ENCODE measurements at regions not wholly inside any gene's neighbourhood (a gene's known extent, or its start where the extent isn't known, plus 50 kb on each side); places are given as distances from the start of the nearest gene placed in this dataset.

GRCh38 chr2:206383669-206384068 is 59.7 kb upstream of the ADAM23 start:
- no peak for TF ChIP-seq EZH2 (IDR thresholded peaks at IDR 0.05; ENCODE audit: borderline replicate concordance, low read depth, low read length, severe bottlenecking)
- no peak for TF ChIP-seq CTCF (IDR thresholded peaks at IDR 0.05; ENCODE audit: borderline replicate concordance, extremely low read depth, low read length, poor library complexity, severe bottlenecking)
- no peak overlapping the region for H2AFZ ChIP-seq (ENCODE audit: low read depth, low read length)
- H3K27me3 ChIP-seq (ENCODE audit: insufficient read depth, low read length, poor library complexity), result no peaks in the 10 kb centered on the region
- H4K20me1 ChIP-seq (ENCODE audit: insufficient read depth, low read length), result no peaks in the 10 kb centered on the region
- H3K4me1 ChIP-seq (ENCODE audit: insufficient read depth, low read length), result no peaks in the 10 kb centered on the region
- no peaks in the 10 kb centered on the region for H3K36me3 ChIP-seq (ENCODE audit: insufficient read depth, low read length)
- no peaks in the 10 kb centered on the region for H3K79me2 ChIP-seq (ENCODE audit: insufficient read depth, low read length)
- H3K27ac ChIP-seq (ENCODE audit: low read length), result no peak overlapping the region
- ATAC-seq (ENCODE audit: insufficient read depth, low read depth), result no peak
- no peak overlapping the region for H3K4me2 ChIP-seq (ENCODE audit: insufficient read depth, low read length)
- H3K4me3 ChIP-seq (ENCODE audit: low read depth in 1 of 2, low read length in 2 of 2), result no peak overlapping the region
- H3K9ac ChIP-seq (ENCODE audit: low read depth, low read length), result no peak overlapping the region
- peaks cover 6% of the 10 kb centered on the region for H3K9me3 ChIP-seq (ENCODE audit: insufficient read depth, low read length, severe bottlenecking)
- DNase-seq, result no peak

GRCh38 chr2:206387808-206388207 is 55.5 kb upstream of the ADAM23 start:
- Histone ChIP-seq H4K20me1 (ENCODE audit: insufficient read depth, low read length) (no peaks in the 10 kb centered on the region), H2AFZ (ENCODE audit: low read depth, low read length) (no peak overlapping the region)
- no peak for ATAC-seq (ENCODE audit: insufficient read depth, low read depth)

GRCh38 chr2:206388698-206389097 is 54.6 kb upstream of the ADAM23 start:
- no peak for ATAC-seq (ENCODE audit: insufficient read depth, low read depth)
- Histone ChIP-seq H3K4me2 (ENCODE audit: insufficient read depth, low read length) (no peak overlapping the region), H3K79me2 (ENCODE audit: insufficient read depth, low read length) (no peaks in the 10 kb centered on the region), H3K9ac (ENCODE audit: low read depth, low read length) (no peak overlapping the region), H2AFZ (ENCODE audit: low read depth, low read length) (no peak overlapping the region), H3K4me3 (ENCODE audit: low read depth in 1 of 2, low read length in 2 of 2) (no peak overlapping the region), H4K20me1 (ENCODE audit: insufficient read depth, low read length) (no peaks in the 10 kb centered on the region), H3K27me3 (ENCODE audit: insufficient read depth, low read length, poor library complexity) (no peaks in the 10 kb centered on the region), H3K9me3 (ENCODE audit: insufficient read depth, low read length, severe bottlenecking) (peaks cover 6% of the 10 kb centered on the region), H3K27ac (ENCODE audit: low read length) (no peak overlapping the region), H3K4me1 (ENCODE audit: insufficient read depth, low read length) (no peaks in the 10 kb centered on the region), H3K36me3 (ENCODE audit: insufficient read depth, low read length) (no peaks in the 10 kb centered on the region)
- TF ChIP-seq CTCF (IDR thresholded peaks at IDR 0.05; ENCODE audit: borderline replicate concordance, extremely low read depth, low read length, poor library complexity, severe bottlenecking) (no peak), EZH2 (IDR thresholded peaks at IDR 0.05; ENCODE audit: borderline replicate concordance, low read depth, low read length, severe bottlenecking) (no peak)
- DNase-seq, result no peak

More at GRCh38 chr2:206387808-206388207, 55.5 kb upstream of the ADAM23 start:
- H3K9ac ChIP-seq (ENCODE audit: low read depth, low read length), result no peak overlapping the region
- no peaks in the 10 kb centered on the region for H3K27me3 ChIP-seq (ENCODE audit: insufficient read depth, low read length, poor library complexity)
- no peaks in the 10 kb centered on the region for H3K36me3 ChIP-seq (ENCODE audit: insufficient read depth, low read length)
- H3K4me2 ChIP-seq (ENCODE audit: insufficient read depth, low read length), result no peak overlapping the region
- H3K9me3 ChIP-seq (ENCODE audit: insufficient read depth, low read length, severe bottlenecking), result peaks cover 6% of the 10 kb centered on the region
- no peaks in the 10 kb centered on the region for H3K79me2 ChIP-seq (ENCODE audit: insufficient read depth, low read length)
- no peak overlapping the region for H3K27ac ChIP-seq (ENCODE audit: low read length)
- TF ChIP-seq CTCF (IDR thresholded peaks at IDR 0.05; ENCODE audit: borderline replicate concordance, extremely low read depth, low read length, poor library complexity, severe bottlenecking) (no peak), EZH2 (IDR thresholded peaks at IDR 0.05; ENCODE audit: borderline replicate concordance, low read depth, low read length, severe bottlenecking) (no peak)
- no peaks in the 10 kb centered on the region for H3K4me1 ChIP-seq (ENCODE audit: insufficient read depth, low read length)
- no peak overlapping the region for H3K4me3 ChIP-seq (ENCODE audit: low read depth in 1 of 2, low read length in 2 of 2)
- DNase-seq, result no peak

GRCh38 chr2:206389164-206389563 is 54.2 kb upstream of the ADAM23 start:
- TF ChIP-seq EZH2 (IDR thresholded peaks at IDR 0.05; ENCODE audit: borderline replicate concordance, low read depth, low read length, severe bottlenecking) (no peak), CTCF (IDR thresholded peaks at IDR 0.05; ENCODE audit: borderline replicate concordance, extremely low read depth, low read length, poor library complexity, severe bottlenecking) (no peak)
- H3K36me3 ChIP-seq (ENCODE audit: insufficient read depth, low read length), result no peaks in the 10 kb centered on the region
- H3K27ac ChIP-seq (ENCODE audit: low read length), result no peak overlapping the region
- no peak overlapping the region for H3K4me2 ChIP-seq (ENCODE audit: insufficient read depth, low read length)
- no peaks in the 10 kb centered on the region for H3K27me3 ChIP-seq (ENCODE audit: insufficient read depth, low read length, poor library complexity)
- H3K9ac ChIP-seq (ENCODE audit: low read depth, low read length), result no peak overlapping the region
- no peak overlapping the region for H3K4me3 ChIP-seq (ENCODE audit: low read depth in 1 of 2, low read length in 2 of 2)
- H2AFZ ChIP-seq (ENCODE audit: low read depth, low read length), result no peak overlapping the region
- ATAC-seq (ENCODE audit: insufficient read depth, low read depth), result no peak
- no peaks in the 10 kb centered on the region for H3K79me2 ChIP-seq (ENCODE audit: insufficient read depth, low read length)
- H3K4me1 ChIP-seq (ENCODE audit: insufficient read depth, low read length), result no peaks in the 10 kb centered on the region
- no peaks in the 10 kb centered on the region for H4K20me1 ChIP-seq (ENCODE audit: insufficient read depth, low read length)
- no peak for DNase-seq
- peaks cover 1% of the 10 kb centered on the region for H3K9me3 ChIP-seq (ENCODE audit: insufficient read depth, low read length, severe bottlenecking)
